ENCODE measurements at regions not wholly inside any gene's neighbourhood (a gene's known extent, or its start where the extent isn't known, plus 50 kb on each side); places are given as distances from the start of the nearest gene placed in this dataset.

- intact Hi-C loops (cut with DNase I; ENCODE audit: low total_unique reads) = no loop called here
- Histone ChIP-seq H3K4me1 (no peaks in the 10 kb centered on the region), H3K36me3 (no peaks in the 10 kb centered on the region), H3K9me3 (no peaks in the 10 kb centered on the region), H3K27ac (no peak overlapping the region), H3K27me3 (no peaks in the 10 kb centered on the region), H3K4me3 (no peak overlapping the region)
- no peak for DNase-seq
- WGBS, 5 donors = 85 to 92% (median 92%) methylated on average over 4 to 8 of the region's 8 CpGs
- TF ChIP-seq EP300 (IDR thresholded peaks at IDR 0.05) (no peak), CTCF (IDR thresholded peaks at IDR 0.05) (no peak), POLR2AphosphoS5 (IDR thresholded peaks at IDR 0.05) (no peak), POLR2A (IDR thresholded peaks at IDR 0.05) (no peak)
These were observed 546.3 kb downstream of the TYW1 start for GRCh38 chr7:67542916-67543315.

GRCh38 chr7:67547183-67547907 is 550.7 kb downstream of the TYW1 start:
- TF ChIP-seq EP300 (IDR thresholded peaks at IDR 0.05) (no peak), POLR2A (IDR thresholded peaks at IDR 0.05) (no peak), POLR2AphosphoS5 (IDR thresholded peaks at IDR 0.05) (no peak)
- intact Hi-C loops (cut with DNase I; ENCODE audit: low total_unique reads) = no loop called here
- 85 to 90% (median 86%) methylated on average over 7 of the region's 7 CpGs for WGBS, 5 donors

GRCh38 chr7:67549126-67549525 is 552.5 kb downstream of the TYW1 start:
- Histone ChIP-seq H3K36me3 (no peaks in the 10 kb centered on the region), H3K4me3 (no peak overlapping the region), H3K4me1 (peaks cover 0 to 3% (median 0%) of the 10 kb centered on the region in 4 donors), H3K27ac (no peak overlapping the region), H3K9me3 (peaks cover 0 to 4% (median 0%) of the 10 kb centered on the region in 4 donors), H3K27me3 (no peaks in the 10 kb centered on the region)
- TF ChIP-seq EP300 (IDR thresholded peaks at IDR 0.05) (no peak), CTCF (IDR thresholded peaks at IDR 0.05) (no peak)
- intact Hi-C loops (cut with DNase I; ENCODE audit: low total_unique reads) = no loop called here
- no peak for DNase-seq
- 51 to 89% (median 87%) methylated on average over 3 of the region's 3 CpGs for WGBS, 5 donors

More at GRCh38 chr7:67547183-67547907, 550.7 kb downstream of the TYW1 start:
- no peak for DNase-seq
- Histone ChIP-seq H3K27ac (no peak overlapping the region), H3K9me3 (peaks cover 0 to 4% (median 0%) of the 10 kb centered on the region in 4 donors), H3K4me3 (no peak overlapping the region), H3K36me3 (no peaks in the 10 kb centered on the region), H3K27me3 (no peaks in the 10 kb centered on the region), H3K4me1 (peaks cover 0 to 3% (median 0%) of the 10 kb centered on the region in 4 donors)

GRCh38 chr7:67550801-67551436 is 554.3 kb downstream of the TYW1 start:
- Histone ChIP-seq H3K4me3 (no peak overlapping the region), H3K4me1 (peaks cover 0 to 3% (median 0%) of the 10 kb centered on the region in 4 donors), H3K36me3 (no peaks in the 10 kb centered on the region), H3K27ac (no peak overlapping the region), H3K27me3 (no peaks in the 10 kb centered on the region), H3K9me3 (peaks cover 0 to 4% (median 0%) of the 10 kb centered on the region in 4 donors)
- peak in 1 of 2 donors; percentile 14 for DNase-seq
- TF ChIP-seq POLR2A (IDR thresholded peaks at IDR 0.05) (no peak), POLR2AphosphoS5 (IDR thresholded peaks at IDR 0.05) (no peak), CTCF (IDR thresholded peaks at IDR 0.05) (no peak), EP300 (IDR thresholded peaks at IDR 0.05) (no peak)
- intact Hi-C loops (cut with DNase I; ENCODE audit: low total_unique reads) = no loop called here
- WGBS, 5 donors = 27 to 61% (median 43%) methylated on average over 9 to 13 of the region's 13 CpGs
